IPS-NIHi11 (cell line): ENCODE measurements at regions not wholly inside any gene's neighbourhood (a gene's known extent, or its start where the extent isn't known, plus 50 kb on each side); places are given as distances from the start of the nearest gene placed in this dataset.
A peak's percentile ranks its signal among the peaks of the same experiment; 100 is the strongest.

ENCODE experiments used
- DNase-seq: peaks from one replicate; pipeline ENCODE4 v3.0.0; 2012; ENCODE audit warnings: mixed read lengths, low spot score

DNA sequence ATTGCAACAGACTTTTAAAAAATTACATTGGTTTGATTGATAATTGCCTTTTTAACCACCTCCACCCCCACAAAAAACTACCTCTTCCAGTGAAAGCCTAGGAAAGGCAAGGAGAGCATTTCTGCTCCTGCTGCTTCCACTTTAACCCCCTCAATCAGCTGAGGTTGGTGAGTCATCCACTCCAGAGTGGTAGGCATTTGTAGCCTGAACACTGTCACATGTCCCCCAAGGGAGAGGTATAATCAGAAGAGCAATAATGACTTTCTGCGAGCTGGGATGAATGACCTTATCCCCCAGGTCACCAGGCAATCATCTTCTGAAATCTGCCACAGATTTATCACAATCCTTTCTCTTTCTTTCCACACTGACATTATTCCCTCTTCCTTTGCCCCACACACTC, 126.6 kb upstream of the CAMK1G start:
- DNase-seq = no peak

DNA sequence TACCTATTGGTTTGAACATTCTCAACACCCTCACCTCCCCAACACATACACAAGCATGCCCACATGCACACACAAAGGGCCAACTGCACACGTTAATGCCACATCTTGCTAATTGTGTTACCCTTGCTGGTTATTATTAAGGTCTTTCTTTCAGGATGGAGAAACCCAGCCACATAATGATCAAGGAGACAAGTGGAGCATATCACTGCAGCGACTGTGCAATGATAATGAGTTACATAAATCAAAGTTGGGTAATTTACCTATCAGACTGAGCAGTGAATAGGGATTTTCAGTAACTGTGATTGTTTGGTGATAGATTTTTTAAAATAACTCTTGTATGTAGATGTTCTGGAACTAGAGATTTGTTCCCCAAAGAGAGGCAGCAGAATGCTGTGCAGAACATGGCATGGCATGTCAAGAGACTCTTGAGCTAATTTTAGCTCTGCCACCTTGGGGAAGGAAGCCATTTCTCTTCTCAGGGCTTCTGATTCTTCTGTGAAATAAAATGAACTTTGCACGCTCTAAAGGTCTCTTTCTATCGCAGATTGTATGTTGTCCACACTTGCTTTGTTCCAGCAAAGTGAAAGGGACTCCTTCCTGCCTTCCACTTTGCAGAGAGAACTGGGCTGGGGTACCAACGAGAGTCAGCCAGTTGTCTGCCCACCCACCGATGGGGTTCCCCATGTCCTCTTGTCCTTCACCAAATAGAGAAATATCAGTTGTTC, 126.0 kb upstream of the CAMK1G start:
- no peak for DNase-seq

- no peak for DNase-seq
Measured at GRCh38 chr1:209458921-209459320, 124.6 kb upstream of the CAMK1G start.

DNA sequence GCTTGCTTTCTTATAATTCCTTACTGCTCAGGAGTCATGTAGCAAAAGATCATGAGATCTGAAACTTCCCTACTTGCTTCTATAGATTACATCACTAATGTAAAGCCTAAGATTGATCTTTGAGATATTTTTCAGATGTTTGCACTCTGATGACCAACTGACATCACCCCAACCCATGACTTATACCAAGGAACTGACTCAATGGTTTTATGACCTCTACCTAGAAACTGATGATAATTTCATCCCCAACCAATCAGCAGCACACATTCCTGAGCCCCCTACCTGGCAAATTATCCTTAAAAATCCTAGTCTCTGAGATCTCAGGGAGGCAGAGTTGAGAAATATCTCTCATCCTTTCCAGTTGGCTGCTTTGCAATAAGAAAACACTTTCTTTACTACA, 122.3 kb upstream of the CAMK1G start:
- DNase-seq = no peak

GRCh38 chr1:209462433-209462832, 121.1 kb upstream of the CAMK1G start:
- DNase-seq = no peak

DNA sequence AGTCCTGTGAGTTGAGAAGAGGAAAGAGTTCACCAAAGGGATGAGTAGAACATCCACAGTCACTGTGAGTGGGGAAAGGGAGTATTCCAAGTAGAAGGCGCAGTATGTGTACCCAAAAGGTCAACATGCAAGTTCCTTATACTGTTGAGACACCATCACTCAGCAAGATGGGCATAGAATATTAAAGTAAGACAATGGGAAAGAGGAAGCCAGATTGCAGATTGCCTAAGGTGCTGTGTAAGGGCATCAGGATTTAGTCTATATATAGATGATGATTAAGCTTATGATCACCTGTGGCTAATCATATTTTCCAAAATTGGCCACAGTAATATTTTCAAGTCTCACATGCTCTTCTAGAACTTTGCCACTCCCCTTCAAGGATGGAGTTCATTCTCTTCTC, 120.1 kb upstream of the CAMK1G start:
- no peak for DNase-seq

DNA sequence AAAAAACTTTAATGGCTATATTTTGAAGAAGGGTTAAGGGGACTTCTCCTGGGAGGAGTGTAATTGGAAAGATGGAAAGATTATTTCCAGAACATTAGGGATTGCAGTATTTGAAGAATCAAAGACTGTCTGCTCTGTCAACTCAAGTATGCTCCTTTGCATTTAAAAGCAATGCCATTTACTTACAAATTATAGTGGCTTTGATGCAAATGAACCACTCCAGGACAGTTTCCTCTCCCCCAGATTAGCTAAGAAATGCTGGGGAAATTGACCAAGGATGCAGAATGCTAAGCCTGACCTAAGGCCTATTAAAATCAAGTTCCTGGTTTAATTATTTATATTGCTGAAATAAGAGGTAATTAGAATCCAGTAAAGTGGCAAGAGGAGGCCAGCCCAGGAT, 110.5 kb upstream of the CAMK1G start:
- no peak for DNase-seq

- DNase-seq = no peak
Measured at GRCh38 chr1:209480345-209480744, 103.2 kb upstream of the CAMK1G start.

GRCh38 chr1:209483691-209484090, 99.8 kb upstream of the CAMK1G start:
- no peak for DNase-seq

GRCh38 chr1:209484429-209484828, 99.1 kb upstream of the CAMK1G start:
- no peak for DNase-seq

GRCh38 chr1:209485167-209485566, 98.3 kb upstream of the CAMK1G start:
- DNase-seq = no peak

DNA sequence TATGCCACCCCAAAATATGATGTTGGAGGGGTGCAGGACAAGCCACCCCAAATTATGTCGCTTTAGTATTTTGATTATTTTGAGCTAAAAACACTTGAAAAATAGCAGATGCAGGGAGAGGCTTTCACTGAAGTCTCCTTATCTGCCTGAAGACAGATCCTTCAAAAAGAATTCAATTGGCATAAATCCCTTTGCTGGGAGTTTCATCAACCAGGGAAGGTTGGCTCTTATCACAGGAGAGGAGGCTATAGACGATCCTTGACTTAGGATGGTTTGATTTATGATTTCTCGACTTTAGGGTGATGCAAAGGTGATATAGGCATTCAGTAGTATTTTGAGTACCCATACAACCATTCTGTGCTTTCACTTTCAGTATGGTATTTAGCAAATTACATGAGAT, 97.8 kb upstream of the CAMK1G start:
- DNase-seq = no peak

- no peak for DNase-seq
Measured at GRCh38 chr1:209486861-209487593, 96.5 kb upstream of the CAMK1G start.

DNA sequence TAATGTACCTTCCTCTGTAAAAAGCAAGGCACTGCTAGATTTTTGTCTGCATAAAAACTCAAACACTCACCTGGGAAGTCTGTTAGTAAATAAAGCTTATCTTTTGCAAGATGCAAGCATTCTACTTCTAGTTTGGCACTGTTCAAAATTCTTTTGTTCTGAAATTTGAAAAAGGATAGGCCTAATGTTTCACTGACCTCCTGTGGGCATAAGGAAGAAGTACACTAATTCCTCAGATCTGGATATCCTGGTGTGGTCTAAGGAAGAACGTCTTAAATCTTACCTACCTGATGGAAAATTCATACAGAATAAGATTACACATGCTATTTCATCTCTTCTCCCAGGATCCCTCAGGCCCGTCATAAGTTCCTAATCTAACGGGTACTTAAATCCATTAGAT, 93.5 kb upstream of the CAMK1G start:
- peak; percentile 15 for DNase-seq

DNA sequence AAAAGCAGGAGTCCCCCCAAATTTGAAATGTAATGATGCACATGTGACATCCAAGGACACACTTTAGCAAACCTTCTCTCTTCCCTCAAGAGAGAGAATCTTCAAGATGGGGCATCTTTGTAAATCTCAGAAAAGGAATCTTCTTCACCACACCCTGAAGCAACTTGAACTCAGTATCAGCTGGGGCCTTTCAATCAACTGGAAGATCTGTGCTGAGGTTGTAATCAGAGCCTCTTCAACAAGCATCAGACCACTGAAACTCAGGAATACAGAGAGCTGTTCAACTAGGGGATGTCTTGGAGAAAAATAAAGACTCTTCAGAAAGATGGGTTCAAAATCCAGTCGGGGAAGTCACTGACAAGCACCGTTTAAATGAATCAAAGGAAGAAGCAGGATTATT, 92.5 kb upstream of the CAMK1G start:
- DNase-seq = no peak

DNA sequence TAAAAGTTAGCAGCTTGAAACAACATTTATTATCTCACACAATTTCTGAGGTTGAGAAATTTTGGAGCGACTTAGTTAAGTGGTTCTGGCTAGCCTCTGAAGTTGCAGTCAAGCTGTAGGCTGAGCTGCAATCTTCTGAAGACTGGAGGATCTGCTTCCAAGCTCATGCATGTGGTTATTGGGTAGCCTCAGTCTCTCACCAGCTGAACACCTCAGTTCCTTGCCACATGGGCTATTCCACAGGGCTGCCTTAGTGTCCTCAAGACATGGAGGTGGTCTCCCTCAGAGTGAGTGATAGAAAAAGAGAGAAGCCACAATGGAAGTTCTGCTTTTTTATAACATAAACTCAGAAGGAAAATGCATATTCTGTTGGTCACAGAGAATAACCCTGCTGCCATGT, 92.0 kb upstream of the CAMK1G start:
- no peak for DNase-seq

DNA sequence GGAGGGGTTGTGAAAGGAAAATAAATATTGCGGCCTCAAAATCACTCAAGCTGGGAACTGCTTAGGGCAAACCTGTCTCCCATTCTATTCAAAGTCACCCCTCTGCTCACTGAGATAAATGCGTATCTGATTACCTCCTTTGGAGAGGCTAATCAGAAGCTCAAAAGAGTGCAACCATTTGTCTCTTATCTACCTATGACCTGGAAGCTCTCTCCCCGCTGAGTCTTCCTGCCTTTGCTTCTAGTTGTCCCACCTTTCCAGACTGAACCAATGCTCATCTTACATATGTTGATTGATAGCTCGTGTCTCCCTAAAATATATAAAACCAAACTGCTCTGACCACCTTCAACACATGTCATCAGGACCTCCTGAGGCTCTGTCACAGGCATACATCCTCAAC, 91.6 kb upstream of the CAMK1G start:
- DNase-seq = no peak

DNA sequence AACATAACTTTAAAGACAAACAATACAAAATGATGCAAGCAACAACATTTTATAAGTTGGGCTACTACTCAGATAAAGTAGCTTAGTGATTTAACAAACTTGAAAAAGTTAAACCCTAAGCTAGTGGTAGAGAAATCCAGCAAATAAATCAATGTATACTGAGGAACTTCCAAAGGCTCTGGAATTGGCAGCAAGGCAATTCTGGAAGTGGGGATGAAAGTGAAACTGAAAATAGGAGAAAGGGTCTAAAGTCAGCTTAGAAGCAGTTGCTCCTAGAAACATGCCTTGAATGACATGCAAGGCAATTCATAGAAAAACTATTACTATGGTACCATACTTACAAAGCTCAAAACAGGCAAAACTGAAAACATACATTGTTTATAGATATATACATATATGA, 90.0 kb upstream of the CAMK1G start:
- no peak for DNase-seq

DNA sequence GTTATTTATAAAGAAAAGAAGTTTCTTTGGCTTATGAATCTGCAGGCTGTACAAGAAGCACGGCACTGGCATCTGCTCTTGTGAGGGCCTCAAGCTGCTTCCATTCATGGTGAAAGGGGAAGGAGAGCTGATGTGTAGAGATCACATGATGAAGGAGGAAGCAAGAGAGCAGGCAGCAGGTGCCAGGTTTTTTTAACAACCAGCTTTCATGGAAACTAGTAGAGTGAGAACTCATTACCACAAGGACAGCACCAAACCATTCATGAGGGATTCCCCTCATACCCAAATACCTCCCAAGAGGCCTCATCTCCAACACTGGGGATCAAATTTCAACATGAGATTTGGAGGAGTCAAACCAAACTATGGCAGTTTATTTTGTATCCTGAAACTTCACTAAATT, 85.8 kb upstream of the CAMK1G start:
- DNase-seq = no peak

- no peak for DNase-seq
Measured at GRCh38 chr1:209500993-209501392, 82.5 kb upstream of the CAMK1G start.

DNA sequence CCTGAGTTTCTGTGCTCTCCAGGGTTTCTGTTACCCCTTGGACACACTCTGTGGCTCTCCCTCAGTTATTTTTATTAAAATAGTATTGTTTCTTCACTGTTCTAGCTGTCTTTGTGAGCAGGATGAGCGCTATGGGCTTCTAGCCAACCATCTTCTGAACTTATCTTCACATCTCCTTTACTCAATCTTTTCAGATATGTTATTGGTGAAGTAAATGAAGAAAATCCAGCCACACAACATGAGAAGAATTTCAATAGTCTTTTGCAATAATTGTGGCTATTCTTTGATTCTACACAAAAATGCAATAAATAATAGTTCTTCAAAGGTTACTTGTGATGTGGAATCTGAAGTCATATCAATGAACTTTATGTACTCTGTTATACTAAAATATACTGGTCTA, 80.3 kb upstream of the CAMK1G start:
- DNase-seq = no peak

DNA sequence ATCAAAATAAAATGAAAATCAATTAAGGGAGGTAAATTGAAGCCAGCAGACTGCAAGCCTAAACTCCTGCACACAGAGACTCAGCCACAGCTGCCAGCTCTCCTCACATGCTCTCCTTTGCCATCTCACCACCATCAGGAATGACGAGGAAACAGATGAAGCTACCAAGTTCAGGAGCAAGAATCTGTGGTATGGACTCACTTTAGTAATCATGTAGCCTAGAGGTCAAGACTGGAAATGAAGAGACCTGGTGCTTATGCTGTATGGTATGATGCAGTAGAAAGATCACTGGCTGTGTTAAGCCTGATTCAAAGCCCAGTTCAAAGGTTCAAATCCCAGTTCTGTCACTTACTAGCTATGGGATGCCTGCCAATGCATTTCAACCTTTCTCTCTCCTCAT, 78.9 kb upstream of the CAMK1G start:
- no peak for DNase-seq

- no peak for DNase-seq
Measured at GRCh38 chr1:209505044-209505443, 78.5 kb upstream of the CAMK1G start.

DNA sequence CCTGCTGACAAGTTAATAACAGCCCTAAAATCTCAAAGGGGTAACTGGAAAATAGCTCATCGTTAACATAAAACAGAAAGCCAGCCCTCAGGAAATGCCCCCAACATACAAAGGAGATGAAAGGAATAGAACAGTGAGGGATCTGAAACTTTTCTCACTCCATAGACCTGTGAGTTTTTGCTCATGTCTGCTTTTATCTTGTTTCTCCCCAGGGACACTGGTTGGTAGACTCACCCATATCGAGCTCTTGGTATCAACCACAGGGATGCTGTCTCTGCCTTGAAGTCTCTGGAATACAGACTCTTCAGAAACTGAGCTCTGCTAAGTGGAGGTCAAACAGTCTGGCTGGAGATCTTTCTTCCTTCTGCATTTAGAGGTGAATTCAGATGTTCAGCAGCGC, 77.4 kb upstream of the CAMK1G start:
- DNase-seq = no peak
